ENCODE measurements at regions not wholly inside any gene's neighbourhood (a gene's known extent, or its start where the extent isn't known, plus 50 kb on each side); places are given as distances from the start of the nearest gene placed in this dataset.
"Not testable (repeated sequence)": the region's sequence is repeated elsewhere in the genome, so short reads cannot be mapped to it uniquely, and the experiment has no call there.

DNA sequence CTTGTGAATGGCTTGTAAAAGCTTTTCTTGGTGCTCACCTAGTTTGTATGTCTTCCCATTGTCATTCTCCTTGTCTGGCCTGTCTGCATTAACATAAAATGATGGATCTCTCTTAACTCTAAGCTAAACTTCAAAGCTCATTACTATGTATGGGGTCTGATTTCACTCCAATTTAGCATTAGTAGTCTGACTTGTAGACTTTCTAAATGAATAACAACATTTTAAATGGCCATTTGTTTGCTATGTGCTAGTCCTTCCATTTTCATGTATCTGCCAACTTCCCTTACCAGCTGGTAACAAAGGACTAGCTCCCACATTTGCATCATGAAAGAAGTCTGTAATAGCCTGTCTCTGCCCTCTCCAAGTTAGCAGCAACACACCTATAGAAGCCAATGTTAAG, 324.2 kb upstream of the RGPD4 start:
- no peak for FAIRE-seq

DNA sequence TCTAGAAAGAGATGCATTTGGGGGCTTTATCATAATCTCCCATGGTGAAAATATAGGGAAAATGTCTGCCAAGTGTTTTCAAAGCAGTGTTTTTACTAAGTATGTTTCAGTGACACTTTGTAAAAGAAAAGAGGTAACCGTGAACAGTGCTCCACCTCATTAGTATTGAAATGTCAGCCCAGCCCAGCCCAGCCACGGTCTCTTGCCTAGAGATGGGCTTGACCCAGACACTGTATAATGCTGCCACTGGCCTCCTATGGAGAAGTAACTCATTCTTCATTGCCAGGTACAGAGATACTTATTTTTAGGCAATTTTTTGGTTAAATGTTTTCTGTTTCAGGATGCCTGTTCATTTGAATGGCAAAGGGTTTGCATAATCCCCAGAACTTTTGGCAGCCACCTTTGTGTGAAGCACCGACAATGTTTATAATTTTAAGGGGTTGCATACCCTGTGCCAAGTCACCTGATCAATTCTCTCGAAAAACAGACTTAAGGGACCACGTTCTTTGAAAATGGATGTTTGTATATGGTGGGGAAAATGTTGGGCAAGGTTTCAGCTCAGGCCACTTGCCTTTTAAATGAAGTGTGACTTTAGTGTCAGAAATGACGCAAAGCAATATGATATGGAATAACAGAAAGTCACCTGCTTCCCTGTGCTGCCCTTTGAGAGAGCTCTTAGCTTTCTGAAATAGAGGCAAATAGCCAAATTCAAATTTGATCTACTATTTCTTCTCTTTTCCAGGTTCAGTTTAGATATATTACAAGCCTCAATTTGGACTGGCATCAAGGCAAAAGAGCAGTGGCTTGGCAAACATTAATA, 314.5 kb upstream of the RGPD4 start:
- no peak for FAIRE-seq

DNA sequence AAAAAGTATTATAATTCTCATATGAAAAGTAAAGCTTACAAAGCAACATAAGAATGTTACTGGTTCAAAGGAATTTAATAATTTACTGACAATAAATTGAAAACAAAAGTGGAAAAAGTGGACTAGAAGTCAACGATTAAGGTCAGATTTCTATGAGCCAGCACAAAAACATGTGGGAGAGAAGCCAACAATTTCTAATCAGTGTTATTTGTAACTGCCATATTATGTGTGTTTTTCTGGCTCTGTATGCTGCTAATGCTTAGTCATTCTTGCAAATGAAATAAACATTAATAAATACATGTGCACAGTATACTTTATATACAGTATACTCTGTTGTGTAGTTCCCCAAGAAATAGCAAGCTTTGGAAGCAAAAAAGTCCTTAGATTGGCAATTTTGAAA, 301.3 kb upstream of the RGPD4 start:
- peak; percentile 66 for FAIRE-seq

DNA sequence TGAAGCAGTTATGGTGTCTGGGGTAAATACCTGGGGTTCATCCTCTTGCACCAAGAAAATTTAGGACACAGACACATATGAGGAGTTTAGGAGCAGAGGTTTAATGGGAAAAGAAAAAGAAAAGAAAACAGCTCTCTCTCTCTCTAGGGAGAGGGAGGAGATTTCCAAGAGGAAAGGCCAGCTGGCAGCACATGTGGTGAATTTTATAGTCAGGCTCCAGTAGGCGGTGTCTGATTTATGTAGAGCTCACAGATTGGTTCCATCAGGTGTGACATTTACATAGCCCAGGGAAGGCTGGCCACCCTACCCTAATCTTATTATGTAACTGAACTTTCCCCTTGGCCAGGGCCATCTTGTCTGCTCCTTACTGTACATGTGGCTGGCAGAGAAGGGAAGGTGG, 297.5 kb upstream of the RGPD4 start:
- peak; percentile 17 for FAIRE-seq

DNA sequence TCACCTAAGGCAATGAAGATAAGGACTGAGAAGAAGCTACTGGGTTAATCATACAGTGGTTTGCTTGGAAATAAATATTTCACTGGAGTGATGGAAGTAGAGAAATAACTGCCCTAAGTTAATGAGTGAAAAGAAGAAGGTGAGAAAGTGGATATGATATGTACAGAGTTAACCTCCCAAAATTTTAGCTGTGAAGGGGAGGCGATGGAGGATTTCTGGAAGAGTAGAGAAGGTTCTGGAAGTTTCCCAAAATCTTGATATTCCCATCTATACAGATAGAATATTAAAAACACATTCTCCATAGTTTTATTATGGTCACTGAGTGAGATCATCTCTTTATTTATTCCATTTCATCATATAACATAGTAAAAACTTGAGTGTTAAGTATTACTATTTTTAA, 296.6 kb upstream of the RGPD4 start:
- FAIRE-seq: no peak

DNA sequence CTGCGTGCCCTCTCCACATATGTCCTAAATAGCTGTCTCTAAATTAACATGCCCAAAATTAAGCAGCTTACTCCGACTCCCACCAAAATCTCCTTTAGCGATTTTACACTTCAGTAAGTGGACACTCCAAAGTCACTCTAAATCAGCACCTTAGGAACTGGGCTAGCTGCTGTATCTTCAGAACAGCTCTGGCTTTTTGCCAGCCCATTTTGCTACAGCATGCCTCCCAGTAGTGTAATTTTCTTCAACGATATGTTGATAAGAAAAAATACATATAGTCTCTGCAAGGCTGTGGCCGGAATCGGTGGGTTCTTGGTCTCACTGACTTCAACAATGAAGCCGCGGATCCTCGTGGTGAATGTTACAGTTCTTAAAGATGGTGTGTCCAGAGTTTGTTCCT, 291.8 kb upstream of the RGPD4 start:
- FAIRE-seq: no peak

DNA sequence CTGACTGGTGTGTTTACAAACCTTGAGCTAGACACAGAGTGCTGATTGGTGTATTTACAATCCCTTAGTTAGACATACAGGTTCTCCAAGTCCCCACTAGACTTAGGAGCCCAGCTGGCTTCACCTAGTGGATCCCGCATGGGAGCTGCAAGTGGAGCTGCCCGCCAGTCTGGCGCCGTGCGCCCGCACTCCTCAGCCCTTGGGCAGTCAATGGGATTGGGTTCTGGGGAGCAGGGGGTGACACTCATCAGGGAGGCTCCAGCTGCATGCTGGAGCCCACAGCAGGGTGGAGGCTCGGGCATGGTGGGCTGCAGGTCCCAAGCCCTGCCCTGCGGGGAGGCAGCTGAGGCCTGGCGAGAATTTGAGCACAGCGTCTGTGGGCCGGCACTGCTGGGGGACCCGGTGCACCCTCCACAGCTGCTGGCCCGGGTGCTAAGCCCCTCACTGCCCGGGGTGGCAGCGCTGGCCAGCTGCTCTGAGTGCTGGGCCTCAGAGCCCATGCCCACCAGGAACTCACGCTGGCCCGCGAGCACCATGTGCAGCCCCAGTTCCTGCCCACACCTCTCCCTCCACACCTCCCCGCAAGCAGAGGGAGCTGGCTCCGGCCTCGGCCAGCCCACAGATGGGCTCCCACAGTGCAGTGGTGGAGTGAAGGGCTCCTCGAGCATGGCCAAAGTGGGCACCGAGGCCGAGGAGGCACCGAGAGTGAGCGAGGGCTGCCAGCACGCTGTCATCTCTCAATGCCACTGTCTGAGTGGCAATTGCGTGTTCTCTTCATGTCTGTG, 290.6 kb upstream of the RGPD4 start:
- FAIRE-seq: not testable (repeated sequence)

DNA sequence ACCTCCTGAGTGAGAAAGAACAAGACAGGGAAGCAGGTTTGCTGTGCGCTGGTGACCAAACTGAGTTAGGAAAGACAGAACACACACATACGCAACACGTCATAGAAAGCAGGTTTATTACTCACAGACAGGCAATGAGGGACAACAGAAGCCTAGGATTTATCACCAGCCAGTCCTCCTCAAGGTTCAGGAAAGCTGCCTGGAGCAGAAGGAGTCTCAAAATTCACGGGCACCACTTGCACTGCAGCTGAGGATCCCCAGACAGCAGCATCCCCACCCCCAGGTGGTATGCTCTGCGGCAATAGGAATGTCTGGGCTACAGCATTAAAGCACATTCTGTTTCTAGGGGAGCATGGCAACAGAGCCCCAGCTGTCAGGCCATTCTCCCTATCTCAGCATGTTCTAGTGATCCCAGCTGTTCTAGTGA, 284.4 kb upstream of the RGPD4 start:
- FAIRE-seq: peak; percentile 93

DNA sequence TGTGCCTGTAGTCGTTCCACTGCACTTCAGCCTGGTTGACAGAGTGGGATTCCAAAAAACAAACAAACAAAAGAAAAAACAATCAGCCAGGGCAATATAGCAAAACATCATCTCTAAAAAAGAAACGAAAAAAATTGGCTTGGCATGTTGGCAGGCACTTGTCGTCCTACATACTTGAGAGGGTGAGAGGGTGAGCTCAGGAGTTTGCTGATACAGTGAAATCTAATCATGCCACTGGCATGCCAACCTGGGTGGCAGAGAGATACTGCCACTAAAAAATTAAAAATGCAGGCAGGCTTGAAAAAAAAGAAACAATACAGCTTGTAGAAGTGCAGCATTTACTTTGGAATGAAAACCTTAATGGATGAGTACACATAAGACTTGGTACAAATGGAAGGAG, 282.9 kb upstream of the RGPD4 start:
- FAIRE-seq: no peak

DNA sequence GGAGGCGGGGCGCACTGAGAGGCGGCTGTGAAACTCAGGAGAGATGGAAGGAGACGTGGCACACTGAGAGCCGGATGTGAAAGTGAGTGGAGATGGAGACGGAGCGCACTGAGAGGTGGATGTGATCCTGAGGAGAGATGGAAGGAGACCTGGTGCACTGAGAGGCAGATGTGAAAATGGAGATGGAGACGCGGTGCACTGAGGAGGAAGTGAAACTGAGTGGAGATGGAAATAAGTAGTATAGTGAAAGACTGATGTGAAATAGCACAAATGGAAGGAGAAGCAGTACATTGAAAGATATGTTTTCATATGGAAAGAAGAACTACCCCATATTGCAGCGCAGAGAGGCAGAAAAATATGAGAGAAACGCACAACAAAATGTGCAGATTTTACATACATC, 281.6 kb upstream of the RGPD4 start:
- no peak for FAIRE-seq

DNA sequence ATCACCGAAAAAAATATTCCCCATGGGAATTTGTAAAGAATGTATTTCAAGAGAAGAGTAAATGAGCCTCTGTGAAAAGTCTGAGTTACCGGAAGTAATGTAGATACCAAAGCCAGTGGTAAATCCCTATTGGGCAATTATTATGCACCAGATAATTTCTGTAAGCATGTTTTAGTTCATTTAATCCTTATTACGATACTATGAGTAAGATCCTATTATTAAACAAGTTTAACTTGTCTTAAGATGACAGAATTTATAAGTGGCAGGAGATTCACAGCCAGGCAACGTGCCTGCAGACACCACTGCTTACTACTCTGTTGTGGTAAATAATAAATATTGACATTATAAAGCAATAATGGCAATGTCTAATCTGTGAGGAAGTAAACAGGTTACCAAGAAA, 280.8 kb upstream of the RGPD4 start:
- no peak for FAIRE-seq

DNA sequence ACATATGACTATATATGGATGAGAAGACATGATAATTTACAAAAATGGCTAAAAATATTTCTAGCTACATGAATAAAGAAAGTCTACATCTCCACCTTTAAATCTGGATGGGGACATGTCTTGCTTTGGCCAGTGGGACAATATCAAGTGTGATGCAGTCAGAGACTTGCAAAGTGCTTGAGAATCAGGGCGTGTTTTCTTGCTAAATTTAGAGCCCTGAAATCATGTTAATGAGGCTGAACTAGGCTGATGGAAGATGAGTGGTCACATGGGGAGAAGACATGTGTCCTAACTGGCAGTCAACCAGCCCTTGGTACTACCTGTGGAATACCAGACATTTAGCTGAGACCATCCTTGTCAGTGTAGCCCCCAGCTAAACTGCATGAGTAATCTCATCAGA, 278.5 kb upstream of the RGPD4 start:
- no peak for FAIRE-seq

DNA sequence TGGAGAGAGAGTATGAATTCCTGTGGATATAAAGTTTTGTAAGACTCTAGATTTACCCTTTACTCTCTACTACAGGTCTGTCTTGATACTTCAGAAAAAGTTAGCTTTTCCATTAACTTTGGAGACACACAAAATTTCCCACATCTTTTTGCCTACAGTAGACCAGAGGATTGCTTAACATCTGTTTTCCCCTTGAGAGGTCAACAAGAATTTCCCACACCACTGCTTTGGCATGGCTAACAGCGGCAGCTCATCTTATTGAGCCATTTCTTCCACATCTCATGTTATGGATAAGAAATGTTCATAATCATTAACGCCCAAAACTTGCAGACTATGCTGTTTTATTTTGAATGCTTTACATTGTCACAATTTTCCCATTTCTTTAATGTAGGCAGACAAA, 273.6 kb upstream of the RGPD4 start:
- no peak for FAIRE-seq

DNA sequence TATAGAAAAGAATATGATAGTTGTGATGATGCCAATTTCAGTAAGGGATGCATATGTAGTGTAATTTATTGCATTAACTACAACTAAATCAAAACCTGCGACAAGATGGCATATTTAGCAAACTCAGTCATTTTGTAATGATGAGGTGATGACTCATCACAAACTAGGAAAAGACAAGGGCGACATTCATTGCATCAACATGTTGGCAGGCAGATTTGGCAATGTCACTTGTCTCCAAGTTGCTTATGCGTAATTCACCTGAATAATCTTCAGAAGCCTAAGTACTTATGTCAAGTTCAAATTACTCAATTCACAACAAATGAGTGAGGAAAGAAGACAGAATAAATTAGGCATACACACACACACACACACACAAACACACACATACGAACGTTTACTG, 273.2 kb upstream of the RGPD4 start:
- FAIRE-seq: no peak

DNA sequence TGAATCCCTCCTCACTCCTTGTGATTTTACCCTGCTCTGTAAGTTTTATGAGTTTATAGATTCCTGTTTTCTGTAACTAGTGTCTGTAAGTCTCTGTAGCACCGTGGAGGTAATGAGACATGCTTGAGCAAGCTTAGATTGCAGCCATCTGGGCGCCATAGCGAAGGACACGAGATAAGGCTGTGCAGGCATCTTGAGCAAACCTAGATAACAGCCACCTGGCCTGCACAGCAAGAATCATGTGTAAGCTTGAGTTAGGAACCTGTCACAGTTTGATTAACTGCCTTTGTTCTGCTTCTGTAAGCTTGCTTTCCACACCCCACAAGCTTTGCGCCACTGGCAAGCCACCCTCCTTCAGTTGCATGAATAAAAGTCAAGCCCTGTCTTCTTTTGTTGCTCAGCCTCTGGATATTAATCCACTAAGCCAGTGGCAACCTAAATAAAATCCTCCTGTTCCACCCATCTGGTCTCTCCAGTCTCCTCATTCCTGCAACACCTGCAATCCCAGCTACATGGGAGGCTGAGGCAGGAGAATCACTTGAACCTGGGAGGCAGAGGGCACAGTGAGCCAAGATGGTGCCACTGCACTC, 270.6 kb upstream of the RGPD4 start:
- no peak for FAIRE-seq

DNA sequence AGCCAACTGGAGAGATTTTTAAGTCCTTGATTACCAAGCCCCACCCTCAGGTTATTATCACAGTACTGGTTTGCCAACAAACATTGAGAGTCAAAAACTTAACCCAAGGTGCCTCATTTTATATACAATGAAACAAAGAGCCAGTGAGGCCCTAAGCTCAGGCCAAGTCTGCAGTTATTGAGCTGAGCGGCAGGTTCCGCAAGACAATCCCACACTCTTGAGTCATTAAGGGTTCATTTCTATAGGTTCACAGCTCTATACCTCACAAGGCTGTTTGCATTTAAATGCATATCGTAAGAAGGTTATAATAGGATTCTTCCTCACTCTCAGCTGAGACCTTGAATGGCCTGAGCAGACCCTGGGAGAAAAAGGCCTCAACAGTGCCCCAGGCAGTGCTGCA, 268.4 kb upstream of the RGPD4 start:
- no peak for FAIRE-seq

DNA sequence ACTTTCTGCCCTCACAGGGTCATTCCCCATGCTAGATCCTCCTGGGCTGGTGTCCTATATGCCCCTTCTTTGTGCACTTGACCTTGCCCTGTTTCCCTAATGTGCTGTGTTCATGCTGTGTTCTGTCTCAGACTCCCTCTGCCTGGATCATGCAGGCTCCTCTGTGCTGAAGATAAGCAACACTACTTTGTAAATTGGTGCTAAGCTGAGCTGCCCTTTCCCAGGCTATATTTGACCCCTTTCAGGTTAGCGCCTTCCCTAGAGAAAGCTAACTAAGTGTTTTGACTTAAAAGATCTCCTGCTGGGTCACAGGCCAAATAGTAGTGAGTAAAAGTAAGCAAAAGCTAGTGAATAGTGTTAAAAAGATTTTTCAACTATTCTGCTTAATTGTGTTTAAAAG, 257.2 kb upstream of the RGPD4 start:
- no peak for FAIRE-seq

DNA sequence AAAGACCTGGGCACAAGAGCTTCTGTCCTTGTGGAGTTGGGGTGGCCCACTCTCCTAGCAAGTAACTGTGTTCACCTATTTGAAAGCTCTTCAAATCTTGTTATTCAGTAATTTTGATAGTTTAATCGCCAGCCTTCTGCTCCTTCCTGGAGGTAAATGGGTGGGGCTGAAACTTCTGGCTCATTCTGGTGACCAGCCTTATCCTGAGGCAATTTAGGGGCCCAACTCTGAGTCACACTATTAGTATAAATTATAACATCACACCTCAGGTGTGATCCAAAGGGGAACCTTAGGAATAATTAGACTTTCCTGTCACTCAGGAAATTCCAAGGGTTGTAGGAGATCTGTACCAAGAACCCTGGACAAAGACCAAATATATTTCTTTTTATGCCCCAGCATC, 255.8 kb upstream of the RGPD4 start:
- FAIRE-seq: no peak

DNA sequence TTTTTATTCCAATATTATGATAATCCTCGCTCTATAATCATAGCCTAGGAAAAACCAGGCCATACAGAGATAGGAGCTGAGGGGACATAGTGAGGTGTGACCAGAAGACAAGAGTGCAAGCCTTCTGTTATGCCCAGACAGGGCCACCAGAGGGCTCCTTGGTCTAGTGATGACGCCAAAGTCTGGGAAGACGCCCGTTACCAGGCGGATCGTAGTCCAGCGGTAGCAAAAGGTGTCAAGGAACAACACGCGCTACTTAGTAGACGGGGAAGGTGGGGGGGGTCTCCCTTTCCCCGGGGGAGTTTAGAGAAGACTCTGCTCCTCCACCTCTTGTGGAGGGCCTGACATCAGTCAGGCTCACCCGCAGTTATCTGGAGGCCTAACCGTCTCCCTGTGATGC, 253.8 kb upstream of the RGPD4 start:
- FAIRE-seq: not testable (repeated sequence)

DNA sequence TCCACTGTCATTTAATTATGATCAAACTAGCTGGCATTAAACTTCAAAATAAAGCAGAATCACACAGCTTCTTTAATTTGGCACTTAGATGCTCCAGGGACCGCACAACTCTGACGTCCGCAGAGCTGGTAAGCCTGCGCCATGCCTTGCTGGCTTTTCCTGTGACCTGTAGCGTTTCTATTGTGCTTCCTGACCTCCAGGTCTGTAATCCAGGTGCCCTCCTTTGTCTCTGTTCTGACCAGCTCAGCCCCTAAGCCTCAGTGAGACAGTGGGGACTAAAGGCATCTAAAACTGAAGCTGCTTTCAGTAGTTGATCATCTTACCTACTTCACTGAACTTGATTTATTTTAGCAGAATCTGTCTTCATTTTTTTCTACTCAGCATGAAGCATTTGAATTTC, 249.7 kb upstream of the RGPD4 start:
- FAIRE-seq: no peak

DNA sequence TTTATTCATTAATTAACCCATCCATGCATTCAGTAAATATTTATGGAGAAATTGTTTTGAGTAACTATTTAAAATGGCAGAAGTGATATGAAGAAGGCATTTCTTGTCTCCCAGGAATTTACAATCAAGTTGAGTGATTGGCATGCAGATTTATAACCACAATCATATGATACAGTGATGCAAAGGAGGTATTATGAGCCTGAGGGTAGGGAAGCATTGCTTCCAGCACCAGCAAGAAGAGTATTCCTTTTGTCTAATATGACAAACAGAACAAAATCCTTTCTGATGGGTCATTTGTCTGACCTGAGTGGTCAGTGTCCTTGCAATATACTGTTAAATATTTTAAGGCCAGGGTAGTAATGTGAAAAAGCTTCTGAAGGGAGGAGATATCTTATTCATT, 244.2 kb upstream of the RGPD4 start:
- no peak for FAIRE-seq

DNA sequence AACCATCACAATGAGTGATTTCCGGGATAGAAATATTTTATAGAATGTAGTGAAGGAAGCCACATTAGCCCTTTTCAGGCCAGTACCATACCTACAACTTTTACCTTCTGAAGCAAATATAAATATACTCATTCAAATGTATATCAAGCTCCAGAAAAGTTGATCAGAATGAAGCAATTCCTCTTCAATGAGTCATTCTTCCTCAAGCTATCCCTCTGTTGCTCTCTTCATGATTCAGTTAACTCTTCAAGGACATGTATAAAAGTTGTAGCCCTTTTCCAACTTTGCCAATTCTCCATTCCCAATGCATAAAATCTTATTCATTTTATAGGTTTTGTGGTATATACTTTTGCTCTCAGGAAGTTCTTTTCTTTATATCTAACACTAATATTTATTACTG, 242.1 kb upstream of the RGPD4 start:
- no peak for FAIRE-seq

DNA sequence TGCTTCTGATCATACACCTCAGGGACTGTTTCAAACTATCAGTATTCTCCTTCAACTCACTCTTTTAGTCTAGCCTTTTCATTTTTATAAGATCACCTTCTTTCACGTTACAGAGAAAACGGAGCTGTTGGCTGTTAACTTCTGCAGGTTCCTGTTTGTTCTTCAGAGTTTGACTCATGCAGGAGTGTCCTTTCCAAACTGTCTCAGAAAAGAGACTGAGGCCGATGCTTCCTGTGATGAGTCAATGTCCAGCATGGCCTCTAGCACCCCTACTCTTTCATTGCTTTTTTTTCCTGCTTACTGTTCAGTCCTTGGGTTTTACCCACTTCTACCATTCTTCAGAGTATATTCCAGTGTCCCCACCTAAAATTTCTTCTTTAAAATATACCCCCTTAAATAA, 240.8 kb upstream of the RGPD4 start:
- no peak for FAIRE-seq

DNA sequence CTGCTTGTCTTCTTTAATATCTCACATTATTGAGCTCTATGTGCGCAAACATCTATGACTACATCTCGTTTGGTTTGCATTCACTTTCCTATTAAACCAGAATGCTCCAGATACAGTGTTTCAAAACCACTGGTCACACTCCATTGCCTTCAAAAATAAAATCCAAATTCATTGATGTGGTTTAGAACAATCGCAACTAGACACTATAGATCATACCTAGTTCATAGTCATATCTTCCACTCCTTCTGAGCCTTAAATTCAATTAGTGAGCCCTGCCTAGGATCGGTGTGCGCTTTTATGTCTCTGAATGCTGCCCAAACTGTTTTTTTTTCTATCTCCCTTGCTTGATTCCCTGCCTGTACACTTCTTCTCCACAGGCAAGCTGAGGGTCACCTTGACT, 238.5 kb upstream of the RGPD4 start:
- FAIRE-seq: no peak
